ENCODE measurements at regions not wholly inside any gene's neighbourhood (a gene's known extent, or its start where the extent isn't known, plus 50 kb on each side); places are given as distances from the start of the nearest gene placed in this dataset.

GRCh38 chr11:130778705-130779104, 137.6 kb downstream of the SNX19 start (continued):
- no peak for TF ChIP-seq ZNF157 (tag by site-specific recombination; IDR thresholded peaks at IDR 0.05)
- TF ChIP-seq ZNF211 (tag by site-specific recombination; IDR thresholded peaks at IDR 0.05; ENCODE audit: low read depth): no peak
- no peak for TF ChIP-seq ZNF426 (tag by site-specific recombination; IDR thresholded peaks at IDR 0.05)
- no peak for TF ChIP-seq ZNF514 (tag by site-specific recombination; IDR thresholded peaks at IDR 0.05)
- TF ChIP-seq HOXA7 (CRISPR knock-in tag; IDR thresholded peaks at IDR 0.05; ENCODE audit: borderline replicate concordance): no peak
- no peak for TF ChIP-seq ZNF560 (tag by site-specific recombination; IDR thresholded peaks at IDR 0.05; ENCODE audit: borderline replicate concordance)

DNA sequence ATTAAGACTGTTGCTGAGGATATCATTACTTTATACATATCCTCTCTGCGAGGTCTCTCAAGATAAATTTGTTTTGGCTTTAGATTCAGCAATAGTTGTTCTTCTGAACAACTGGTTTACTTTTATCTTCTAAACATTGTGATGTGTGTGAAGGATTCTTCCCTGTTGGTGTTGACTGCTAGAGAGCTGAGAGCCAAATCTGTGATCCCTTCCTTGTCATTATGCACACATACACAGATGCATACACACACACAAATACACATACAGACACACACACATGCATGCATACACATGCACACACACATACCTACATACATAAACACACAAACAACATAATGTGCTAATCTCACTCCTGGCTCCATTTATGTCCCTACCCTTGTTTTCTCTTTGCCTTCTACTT, 137.0 kb downstream of the SNX19 start:
- Histone ChIP-seq H3K27ac (ENCODE audit: extremely low read depth, low read depth, low read length) (no peak overlapping the region), H3K4me3 (ENCODE audit: low read depth, low read length) (no peak overlapping the region), H3K4me1 (ENCODE audit: control insufficient read depth, insufficient read depth, low read length) (0 out of 2 replicates have a peak, but pooled peaks cover 2% of the 10 kb centered on the region), H3K36me3 (ENCODE audit: control insufficient read depth in 2 of 2, insufficient read depth in 1 of 2, low read length in 2 of 2) (no peaks in the 10 kb centered on the region), H3K9me3 (ENCODE audit: control insufficient read depth, insufficient read depth, low read depth, low read length) (no peaks in the 10 kb centered on the region)
- TF ChIP-seq ZSCAN4 (tag by site-specific recombination; IDR thresholded peaks at IDR 0.05) (0 out of 2 replicates have a peak, but pooled peaks have one; percentile 11), CTCF (tag by site-specific recombination; IDR thresholded peaks at IDR 0.05) (no peak)
- CTCF ChIA-PET: interaction anchor here (0.7 kb wide), 1 partner anchor 914 kb away, joined by 4 read pairs; no protein-coding TSS in a partner anchor
- POLR2A ChIA-PET: no interaction called here

- Histone ChIP-seq H3K36me3 (ENCODE audit: control insufficient read depth in 2 of 2, insufficient read depth in 1 of 2, low read length in 2 of 2) (no peaks in the 10 kb centered on the region), H3K4me1 (ENCODE audit: control insufficient read depth, insufficient read depth, low read length) (0 out of 2 replicates have a peak, but pooled peaks cover 2% of the 10 kb centered on the region), H3K27ac (ENCODE audit: extremely low read depth, low read depth, low read length) (no peak overlapping the region), H3K9me3 (ENCODE audit: control insufficient read depth, insufficient read depth, low read depth, low read length) (no peaks in the 10 kb centered on the region), H3K4me3 (ENCODE audit: low read depth, low read length) (no peak overlapping the region)
- POLR2A ChIA-PET: no interaction called here
- CTCF ChIA-PET: interaction anchor here (0.7 kb wide), 1 partner anchor 915 kb away, joined by 4 read pairs; no protein-coding TSS in a partner anchor
- TF ChIP-seq ZNF37A (tag by site-specific recombination; IDR thresholded peaks at IDR 0.05) (no peak), ZFP69B (tag by site-specific recombination; IDR thresholded peaks at IDR 0.05) (no peak), ZNF792 (tag by site-specific recombination; IDR thresholded peaks at IDR 0.05) (no peak), ZBTB7A (tag by site-specific recombination; IDR thresholded peaks at IDR 0.05; ENCODE audit: low read depth) (no peak), ZBTB17 (tag by site-specific recombination; IDR thresholded peaks at IDR 0.05) (no peak), BCL11B (tag by site-specific recombination; IDR thresholded peaks at IDR 0.05; ENCODE audit: low read depth) (no peak), ZEB2 (tag by site-specific recombination; IDR thresholded peaks at IDR 0.05) (no peak), ZNF747 (tag by site-specific recombination; IDR thresholded peaks at IDR 0.05) (no peak), CTCF (tag by site-specific recombination; IDR thresholded peaks at IDR 0.05) (no peak), ZNF555 (tag by site-specific recombination; conservative IDR thresholded peaks at IDR 0.05) (no peak), PATZ1 (tag by site-specific recombination; IDR thresholded peaks at IDR 0.05) (no peak)
- TF ChIP-seq, protein P1, sequence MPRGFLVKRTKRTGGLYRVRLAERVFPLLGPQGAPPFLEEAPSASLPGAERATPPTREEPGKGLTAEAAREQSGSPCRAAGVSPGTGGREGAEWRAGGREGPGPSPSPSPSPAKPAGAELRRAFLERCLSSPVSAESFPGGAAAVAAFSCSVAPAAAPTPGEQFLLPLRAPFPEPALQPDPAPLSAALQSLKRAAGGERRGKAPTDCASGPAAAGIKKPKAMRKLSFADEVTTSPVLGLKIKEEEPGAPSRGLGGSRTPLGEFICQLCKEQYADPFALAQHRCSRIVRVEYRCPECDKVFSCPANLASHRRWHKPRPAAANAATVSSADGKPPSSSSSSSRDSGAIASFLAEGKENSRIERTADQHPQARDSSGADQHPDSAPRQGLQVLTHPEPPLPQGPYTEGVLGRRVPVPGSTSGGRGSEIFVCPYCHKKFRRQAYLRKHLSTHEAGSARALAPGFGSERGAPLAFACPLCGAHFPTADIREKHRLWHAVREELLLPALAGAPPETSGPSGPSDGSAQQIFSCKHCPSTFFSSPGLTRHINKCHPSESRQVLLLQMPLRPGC (tag by site-specific recombination; IDR thresholded peaks at IDR 0.05): no peak
- TF ChIP-seq, protein P2, sequence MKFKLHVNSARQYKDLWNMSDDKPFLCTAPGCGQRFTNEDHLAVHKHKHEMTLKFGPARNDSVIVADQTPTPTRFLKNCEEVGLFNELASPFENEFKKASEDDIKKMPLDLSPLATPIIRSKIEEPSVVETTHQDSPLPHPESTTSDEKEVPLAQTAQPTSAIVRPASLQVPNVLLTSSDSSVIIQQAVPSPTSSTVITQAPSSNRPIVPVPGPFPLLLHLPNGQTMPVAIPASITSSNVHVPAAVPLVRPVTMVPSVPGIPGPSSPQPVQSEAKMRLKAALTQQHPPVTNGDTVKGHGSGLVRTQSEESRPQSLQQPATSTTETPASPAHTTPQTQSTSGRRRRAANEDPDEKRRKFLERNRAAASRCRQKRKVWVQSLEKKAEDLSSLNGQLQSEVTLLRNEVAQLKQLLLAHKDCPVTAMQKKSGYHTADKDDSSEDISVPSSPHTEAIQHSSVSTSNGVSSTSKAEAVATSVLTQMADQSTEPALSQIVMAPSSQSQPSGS (tag by site-specific recombination; IDR thresholded peaks at IDR 0.05; ENCODE audit: low read depth): no peak
- TF ChIP-seq, protein P3, sequence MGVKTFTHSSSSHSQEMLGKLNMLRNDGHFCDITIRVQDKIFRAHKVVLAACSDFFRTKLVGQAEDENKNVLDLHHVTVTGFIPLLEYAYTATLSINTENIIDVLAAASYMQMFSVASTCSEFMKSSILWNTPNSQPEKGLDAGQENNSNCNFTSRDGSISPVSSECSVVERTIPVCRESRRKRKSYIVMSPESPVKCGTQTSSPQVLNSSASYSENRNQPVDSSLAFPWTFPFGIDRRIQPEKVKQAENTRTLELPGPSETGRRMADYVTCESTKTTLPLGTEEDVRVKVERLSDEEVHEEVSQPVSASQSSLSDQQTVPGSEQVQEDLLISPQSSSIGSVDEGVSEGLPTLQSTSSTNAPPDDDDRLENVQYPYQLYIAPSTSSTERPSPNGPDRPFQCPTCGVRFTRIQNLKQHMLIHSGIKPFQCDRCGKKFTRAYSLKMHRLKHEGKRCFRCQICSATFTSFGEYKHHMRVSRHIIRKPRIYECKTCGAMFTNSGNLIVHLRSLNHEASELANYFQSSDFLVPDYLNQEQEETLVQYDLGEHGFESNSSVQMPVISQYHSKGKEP (tag by site-specific recombination; IDR thresholded peaks at IDR 0.05): no peak
These were observed 136.3 kb downstream of the SNX19 start for GRCh38 chr11:130779943-130780342.
